ENCODE measurements at regions not wholly inside any gene's neighbourhood (a gene's known extent, or its start where the extent isn't known, plus 50 kb on each side); places are given as distances from the start of the nearest gene placed in this dataset.

GRCh38 chr15:96390986-96391385, 60.5 kb downstream of the NR2F2 start:
- no peaks in the 10 kb centered on the region for H3K9me3 Mint-ChIP-seq
- H3K36me3 Mint-ChIP-seq (ENCODE audit: low read depth) = no peaks in the 10 kb centered on the region
- H3K27me3 Mint-ChIP-seq (ENCODE audit: low read depth) = no peaks in the 10 kb centered on the region
- H3K4me1 Mint-ChIP-seq (ENCODE audit: low read depth) = no peaks in the 10 kb centered on the region
- H3K4me3 Mint-ChIP-seq = no peak overlapping the region
- no peak overlapping the region for H3K27ac Mint-ChIP-seq

GRCh38 chr15:96392380-96393208, 62.1 kb downstream of the NR2F2 start:
- no peak overlapping the region for H3K27ac Mint-ChIP-seq
- H3K27me3 Mint-ChIP-seq (ENCODE audit: low read depth) = no peaks in the 10 kb centered on the region
- H3K36me3 Mint-ChIP-seq (ENCODE audit: low read depth) = no peaks in the 10 kb centered on the region
- H3K4me3 Mint-ChIP-seq = no peak overlapping the region
- H3K4me1 Mint-ChIP-seq (ENCODE audit: low read depth) = no peaks in the 10 kb centered on the region
- no peaks in the 10 kb centered on the region for H3K9me3 Mint-ChIP-seq

- Mint-ChIP-seq H3K27me3 (ENCODE audit: low read depth) (no peaks in the 10 kb centered on the region), H3K9me3 (no peaks in the 10 kb centered on the region), H3K36me3 (ENCODE audit: low read depth) (no peaks in the 10 kb centered on the region), H3K4me3 (no peak overlapping the region), H3K4me1 (ENCODE audit: low read depth) (no peaks in the 10 kb centered on the region), H3K27ac (no peak overlapping the region)
Observed at GRCh38 chr15:96393209-96393513, 62.7 kb downstream of the NR2F2 start.

GRCh38 chr15:96395687-96396086, 65.2 kb downstream of the NR2F2 start:
- Mint-ChIP-seq H3K27ac (no peak overlapping the region), H3K9me3 (no peaks in the 10 kb centered on the region), H3K36me3 (ENCODE audit: low read depth) (no peaks in the 10 kb centered on the region), H3K27me3 (ENCODE audit: low read depth) (no peaks in the 10 kb centered on the region), H3K4me3 (no peak overlapping the region), H3K4me1 (ENCODE audit: low read depth) (no peaks in the 10 kb centered on the region)

GRCh38 chr15:96398776-96399175, 68.3 kb downstream of the NR2F2 start:
- H3K4me1 Mint-ChIP-seq (ENCODE audit: low read depth) = no peaks in the 10 kb centered on the region
- no peak overlapping the region for H3K27ac Mint-ChIP-seq
- H3K27me3 Mint-ChIP-seq (ENCODE audit: low read depth) = no peaks in the 10 kb centered on the region
- H3K36me3 Mint-ChIP-seq (ENCODE audit: low read depth) = no peaks in the 10 kb centered on the region
- H3K9me3 Mint-ChIP-seq = no peaks in the 10 kb centered on the region
- H3K4me3 Mint-ChIP-seq = no peak overlapping the region

- Mint-ChIP-seq H3K9me3 (no peaks in the 10 kb centered on the region), H3K4me1 (ENCODE audit: low read depth) (no peaks in the 10 kb centered on the region), H3K36me3 (ENCODE audit: low read depth) (no peaks in the 10 kb centered on the region), H3K27me3 (ENCODE audit: low read depth) (peaks cover 17% of the 10 kb centered on the region), H3K4me3 (no peak overlapping the region), H3K27ac (no peak overlapping the region)
Observed at GRCh38 chr15:96402403-96402802, 71.9 kb downstream of the NR2F2 start.

GRCh38 chr15:96403071-96403470, 72.6 kb downstream of the NR2F2 start:
- H3K36me3 Mint-ChIP-seq (ENCODE audit: low read depth) = no peaks in the 10 kb centered on the region
- no peaks in the 10 kb centered on the region for H3K4me1 Mint-ChIP-seq (ENCODE audit: low read depth)
- peaks cover 23% of the 10 kb centered on the region for H3K27me3 Mint-ChIP-seq (ENCODE audit: low read depth)
- H3K4me3 Mint-ChIP-seq = no peak overlapping the region
- no peaks in the 10 kb centered on the region for H3K9me3 Mint-ChIP-seq
- no peak overlapping the region for H3K27ac Mint-ChIP-seq

GRCh38 chr15:96403932-96404331, 73.4 kb downstream of the NR2F2 start:
- Mint-ChIP-seq H3K9me3 (no peaks in the 10 kb centered on the region), H3K27ac (no peak overlapping the region), H3K4me1 (ENCODE audit: low read depth) (no peaks in the 10 kb centered on the region), H3K36me3 (ENCODE audit: low read depth) (no peaks in the 10 kb centered on the region), H3K4me3 (no peak overlapping the region), H3K27me3 (ENCODE audit: low read depth) (peaks cover 30% of the 10 kb centered on the region)

- H3K9me3 Mint-ChIP-seq = no peaks in the 10 kb centered on the region
- H3K4me1 Mint-ChIP-seq (ENCODE audit: low read depth) = no peaks in the 10 kb centered on the region
- no peak overlapping the region for H3K4me3 Mint-ChIP-seq
- no peaks in the 10 kb centered on the region for H3K36me3 Mint-ChIP-seq (ENCODE audit: low read depth)
- H3K27ac Mint-ChIP-seq = no peak overlapping the region
- H3K27me3 Mint-ChIP-seq (ENCODE audit: low read depth) = peaks cover 36% of the 10 kb centered on the region
Observed at GRCh38 chr15:96404560-96404959, 74.1 kb downstream of the NR2F2 start.

- Mint-ChIP-seq H3K4me3 (no peak overlapping the region), H3K36me3 (ENCODE audit: low read depth) (no peaks in the 10 kb centered on the region), H3K9me3 (no peaks in the 10 kb centered on the region), H3K4me1 (ENCODE audit: low read depth) (no peaks in the 10 kb centered on the region), H3K27me3 (ENCODE audit: low read depth) (peaks cover 54% of the 10 kb centered on the region), H3K27ac (no peak overlapping the region)
Observed at GRCh38 chr15:96406291-96406690, 75.8 kb downstream of the NR2F2 start.

GRCh38 chr15:96406701-96407100, 76.2 kb downstream of the NR2F2 start:
- no peak overlapping the region for H3K4me3 Mint-ChIP-seq
- no peaks in the 10 kb centered on the region for H3K4me1 Mint-ChIP-seq (ENCODE audit: low read depth)

GRCh38 chr15:96407482-96407881, 77.0 kb downstream of the NR2F2 start:
- Mint-ChIP-seq H3K9me3 (no peaks in the 10 kb centered on the region), H3K27me3 (ENCODE audit: low read depth) (peaks cover 66% of the 10 kb centered on the region), H3K36me3 (ENCODE audit: low read depth) (no peaks in the 10 kb centered on the region), H3K4me3 (no peak overlapping the region), H3K27ac (no peak overlapping the region), H3K4me1 (ENCODE audit: low read depth) (no peaks in the 10 kb centered on the region)

More at GRCh38 chr15:96406701-96407100, 76.2 kb downstream of the NR2F2 start:
- H3K36me3 Mint-ChIP-seq (ENCODE audit: low read depth) = no peaks in the 10 kb centered on the region
- H3K9me3 Mint-ChIP-seq = no peaks in the 10 kb centered on the region
- H3K27me3 Mint-ChIP-seq (ENCODE audit: low read depth) = peaks cover 58% of the 10 kb centered on the region
- no peak overlapping the region for H3K27ac Mint-ChIP-seq

- Mint-ChIP-seq H3K4me1 (ENCODE audit: low read depth) (no peaks in the 10 kb centered on the region), H3K27me3 (ENCODE audit: low read depth) (peaks cover 78% of the 10 kb centered on the region), H3K4me3 (no peak overlapping the region), H3K9me3 (no peaks in the 10 kb centered on the region), H3K36me3 (ENCODE audit: low read depth) (no peaks in the 10 kb centered on the region), H3K27ac (peak overlapping the region; percentile 38)
Observed at GRCh38 chr15:96408591-96409183, 78.2 kb downstream of the NR2F2 start.

- Mint-ChIP-seq H3K27me3 (ENCODE audit: low read depth) (peaks cover 86% of the 10 kb centered on the region), H3K4me1 (ENCODE audit: low read depth) (no peaks in the 10 kb centered on the region), H3K9me3 (no peaks in the 10 kb centered on the region), H3K4me3 (no peak overlapping the region), H3K27ac (peak overlapping the region; percentile 38), H3K36me3 (ENCODE audit: low read depth) (no peaks in the 10 kb centered on the region)
Observed at GRCh38 chr15:96409215-96410138, 79.0 kb downstream of the NR2F2 start.
